OCI-LY1 (cell line): ENCODE measurements at regions not wholly inside any gene's neighbourhood (a gene's known extent, or its start where the extent isn't known, plus 50 kb on each side); places are given as distances from the start of the nearest gene placed in this dataset.

Experiments used
- CTCF ChIP-seq: fragments of 200-600 bp; sonication (generic), shearing (Covaris generic); IDR thresholded peaks from 2 replicates; pipeline ENCODE4 v1.5.1; 2017; ENCODE audit warnings: mild to moderate bottlenecking, antibody characterized with exemption, low read length, moderate library complexity, mixed read lengths
- EZH2 ChIP-seq: fragments of 200-600 bp; sonication (generic), shearing (Covaris generic); IDR thresholded peaks from 2 replicates; pipeline ENCODE4 v1.8.0; 2017; ENCODE audit warnings: borderline replicate concordance, mixed run types, mild to moderate bottlenecking, antibody characterized with exemption, low read length, moderate library complexity, mixed read lengths

- TF ChIP-seq CTCF = no peak
- no peak for TF ChIP-seq EZH2
Observed at GRCh38 chr14:30125322-30125979, 197.8 kb upstream of the PRKD1 start.
